GM20000 (cell line): ENCODE measurements at regions not wholly inside any gene's neighbourhood (a gene's known extent, or its start where the extent isn't known, plus 50 kb on each side); places are given as distances from the start of the nearest gene placed in this dataset.

Experiments
- DNase-seq: peaks from one replicate; pipeline ENCODE4 v3.0.0; 2012; ENCODE audit warnings: low spot score
- CTCF ChIP-seq: IDR thresholded peaks from 2 replicates; pipeline ENCODE4 v1.5.1; 2012; ENCODE audit warnings: mild to moderate bottlenecking, control low read depth; ENCODE audit errors: extremely low read depth, missing control alignments

DNA sequence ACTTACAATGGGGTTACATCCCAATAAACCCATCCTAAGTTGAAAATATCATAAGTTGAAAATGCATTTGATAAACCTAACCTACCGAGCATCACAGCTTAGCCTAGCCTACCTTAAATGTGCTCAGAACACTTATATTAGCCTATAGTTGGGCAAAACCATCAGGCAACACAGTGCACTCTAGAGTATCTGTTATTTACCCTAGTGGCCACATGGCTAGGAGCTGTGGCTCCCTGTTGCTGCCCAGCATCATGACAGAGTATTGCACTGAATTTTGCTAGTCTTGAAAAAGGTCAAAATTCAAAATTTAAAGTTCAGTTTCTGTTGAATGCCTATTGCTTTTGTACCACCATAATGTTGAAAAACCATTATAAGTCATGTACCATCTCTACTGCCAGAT lies 482.7 kb upstream of the ZEB2 start:
- no peak for TF ChIP-seq CTCF
- DNase-seq: no peak

DNA sequence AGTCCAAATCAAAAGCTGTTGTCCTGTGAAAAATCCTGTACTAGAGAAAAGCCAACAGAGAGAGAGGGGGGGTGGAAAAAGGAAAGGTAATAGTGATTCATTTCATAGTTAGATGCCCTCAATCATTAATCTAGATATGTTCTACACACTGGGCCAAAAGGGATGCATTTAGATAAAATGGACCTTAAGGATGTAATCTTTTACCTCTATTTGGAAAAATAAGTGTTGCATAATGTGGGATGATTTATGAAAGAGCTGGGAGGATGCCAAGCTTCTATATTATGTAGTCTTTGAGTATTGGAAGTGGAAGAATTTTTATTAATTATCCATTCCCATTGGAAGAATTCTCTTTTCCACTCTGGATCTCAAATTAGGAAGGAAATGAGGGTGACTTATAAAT lies 480.5 kb upstream of the ZEB2 start:
- no peak for TF ChIP-seq CTCF
- DNase-seq: no peak

DNA sequence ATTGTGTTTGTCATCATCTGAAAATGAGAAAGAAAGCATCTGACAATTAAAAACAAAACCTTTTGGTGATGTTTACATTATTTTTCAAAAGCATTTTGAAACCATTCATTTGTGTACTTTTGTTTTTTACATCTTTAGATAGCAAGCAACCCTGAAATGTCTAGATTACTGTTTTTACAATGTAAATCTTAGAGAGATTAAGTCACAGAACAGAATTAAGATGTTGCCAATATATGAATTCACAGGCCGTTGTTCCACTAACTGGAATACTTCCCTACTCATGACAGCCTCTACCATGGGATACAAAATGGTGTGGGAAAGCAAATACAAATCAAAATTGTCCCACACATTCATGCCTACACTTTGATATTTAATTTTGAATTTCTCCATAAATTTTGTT lies 480.0 kb upstream of the ZEB2 start:
- no peak for TF ChIP-seq CTCF
- DNase-seq: no peak

DNA sequence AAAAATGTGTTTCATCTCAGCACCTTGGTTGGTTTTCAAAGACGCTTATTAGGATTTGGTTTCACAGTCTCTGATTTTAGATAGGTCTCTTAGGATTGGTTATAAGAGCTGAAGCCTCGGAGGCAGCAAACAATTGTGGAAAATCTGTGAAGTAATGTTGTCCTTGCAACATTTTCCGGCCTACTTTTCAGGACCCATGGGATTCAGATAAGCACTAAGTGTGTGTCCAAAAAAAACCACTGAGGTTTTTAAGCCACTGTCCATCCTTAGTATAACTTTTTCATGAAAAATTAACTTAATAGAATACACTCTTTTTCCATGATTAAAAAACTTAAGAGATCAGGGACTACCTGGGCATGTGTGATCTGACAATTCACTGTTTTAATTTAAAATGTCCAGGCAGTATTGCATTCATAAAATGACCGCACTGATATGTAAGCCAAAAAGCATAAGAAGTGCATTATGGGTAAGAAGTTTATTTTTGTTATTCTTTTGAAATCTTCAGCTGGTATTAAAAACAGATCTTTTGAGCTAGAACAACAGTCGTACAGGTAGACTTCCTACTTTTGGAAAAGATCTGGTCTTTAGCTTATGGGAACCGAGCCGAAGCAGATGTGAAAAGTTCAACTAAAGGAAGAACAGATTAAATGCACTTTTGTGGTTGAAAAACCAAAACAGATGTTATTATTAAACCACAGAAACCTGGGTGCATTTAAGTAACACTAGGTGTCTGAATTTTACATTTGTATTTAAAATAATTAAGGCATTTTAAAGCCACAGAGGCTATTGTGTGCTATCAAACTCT lies 479.4 kb upstream of the ZEB2 start:
- no peak for TF ChIP-seq CTCF
- DNase-seq: no peak

GRCh38 chr2:144998435-144998834 lies 478.5 kb upstream of the ZEB2 start:
- DNase-seq: no peak

DNA sequence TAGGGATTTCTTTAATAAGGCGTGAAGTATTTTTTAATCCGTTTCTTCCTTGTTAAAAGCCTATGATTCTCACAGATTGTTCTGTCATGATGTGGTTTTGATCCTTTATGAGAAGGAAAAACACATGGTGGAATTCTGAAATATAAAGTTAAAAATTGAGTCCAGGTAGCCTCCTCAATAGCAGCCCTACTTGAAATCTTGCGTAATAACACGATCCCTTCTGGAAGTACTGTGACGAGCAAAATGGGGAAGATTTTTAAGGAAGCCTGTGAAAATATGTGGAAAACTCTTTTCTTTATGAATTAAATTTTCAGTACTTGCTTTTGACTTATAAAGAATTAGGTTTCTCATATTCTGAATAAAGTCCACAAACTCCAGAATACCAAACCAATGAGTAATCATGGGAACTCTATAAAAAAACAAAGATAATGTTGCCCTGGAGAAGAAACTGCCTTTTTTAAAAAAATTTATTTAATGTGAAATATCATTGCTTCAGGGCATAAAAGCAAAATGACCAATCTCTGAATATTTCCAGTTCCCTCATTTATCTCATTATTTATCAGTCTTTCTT lies 476.4 kb upstream of the ZEB2 start:
- DNase-seq: no peak
- TF ChIP-seq CTCF: no peak

More at GRCh38 chr2:144998435-144998834, 478.5 kb upstream of the ZEB2 start:
- TF ChIP-seq CTCF: no peak

DNA sequence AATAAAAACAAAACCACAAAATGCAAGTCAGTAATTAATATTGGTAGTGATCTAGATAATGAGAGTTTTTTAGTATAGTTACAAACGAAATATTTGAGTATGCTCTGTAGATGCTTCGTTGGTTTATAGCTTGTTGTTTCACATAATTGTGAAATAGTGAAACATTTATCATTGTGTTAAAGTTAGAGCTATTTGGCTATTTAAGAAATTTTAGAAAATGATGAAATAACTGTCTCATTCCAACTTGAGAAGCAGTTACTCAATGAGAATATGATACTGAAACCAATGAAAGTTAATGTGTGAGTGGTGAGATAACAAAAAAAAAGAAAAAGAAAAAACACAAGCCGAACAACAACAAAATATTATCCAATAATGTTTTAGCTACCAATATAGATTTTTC lies 475.6 kb upstream of the ZEB2 start:
- no peak for TF ChIP-seq CTCF

More for the DNA sequence above, 475.6 kb upstream of the ZEB2 start:
- DNase-seq: no peak
